HG02840 (cell line): ENCODE measurements at regions not wholly inside any gene's neighbourhood (a gene's known extent, or its start where the extent isn't known, plus 50 kb on each side); places are given as distances from the start of the nearest gene placed in this dataset.
"Not testable (repeated sequence)": the region's sequence is repeated elsewhere in the genome, so short reads cannot be mapped to it uniquely, and the experiment has no call there.

Source experiments
- ATAC-seq: cut with Tn5 transposase; IDR thresholded peaks from one replicate; pipeline ENCODE4 v1.9.1; 2021; ENCODE audit warnings: mild to moderate bottlenecking, moderate library complexity, moderate number of reproducible peaks; ENCODE audit not compliant: unreplicated experiment, low FRiP score

- no peak for ATAC-seq
Observed at GRCh38 chr2:7140306-7140705, 223.1 kb downstream of the RNF144A start.

- no peak for ATAC-seq
Observed at GRCh38 chr2:7145707-7146106, 228.5 kb downstream of the RNF144A start.

- no peak for ATAC-seq
Observed at GRCh38 chr2:7146151-7146550, 228.9 kb downstream of the RNF144A start.

- ATAC-seq: no peak
Observed at GRCh38 chr2:7154656-7155055, 237.4 kb downstream of the RNF144A start.

GRCh38 chr2:7161501-7161900 is 244.3 kb downstream of the RNF144A start:
- no peak for ATAC-seq

- ATAC-seq: no peak
Observed at GRCh38 chr2:7165736-7166135, 248.5 kb downstream of the RNF144A start.

- no peak for ATAC-seq
Observed at GRCh38 chr2:7167801-7168411, 250.7 kb downstream of the RNF144A start.

GRCh38 chr2:7169593-7169992 is 252.4 kb downstream of the RNF144A start:
- ATAC-seq: no peak

GRCh38 chr2:7178996-7179395 is 261.8 kb downstream of the RNF144A start:
- ATAC-seq: not testable (repeated sequence)

- ATAC-seq: no peak
Observed at GRCh38 chr2:7180638-7181370, 263.6 kb downstream of the RNF144A start.

GRCh38 chr2:7182525-7182924 is 265.3 kb downstream of the RNF144A start:
- ATAC-seq: no peak

GRCh38 chr2:7189106-7189505 is 271.9 kb downstream of the RNF144A start:
- no peak for ATAC-seq

- ATAC-seq: no peak
Observed at GRCh38 chr2:7190587-7191324, 273.5 kb downstream of the RNF144A start.

GRCh38 chr2:7191932-7192331 is 274.7 kb downstream of the RNF144A start:
- ATAC-seq: no peak

GRCh38 chr2:7193457-7193856 is 276.2 kb downstream of the RNF144A start:
- no peak for ATAC-seq

GRCh38 chr2:7194950-7195349 is 277.7 kb downstream of the RNF144A start:
- ATAC-seq: no peak

- ATAC-seq: no peak
Observed at GRCh38 chr2:7196883-7197282, 279.7 kb downstream of the RNF144A start.

GRCh38 chr2:7201851-7202250 is 284.6 kb downstream of the RNF144A start:
- ATAC-seq: no peak

- ATAC-seq: no peak
Observed at GRCh38 chr2:7203056-7203467, 285.9 kb downstream of the RNF144A start.

GRCh38 chr2:7205151-7205830 is 288.1 kb downstream of the RNF144A start:
- ATAC-seq: no peak
